Heart left ventricle (tissue), 16 donors: ENCODE measurements at regions not wholly inside any gene's neighbourhood (a gene's known extent, or its start where the extent isn't known, plus 50 kb on each side); places are given as distances from the start of the nearest gene placed in this dataset.
"Not testable (repeated sequence)": the region's sequence is repeated elsewhere in the genome, so short reads cannot be mapped to it uniquely, and the experiment has no call there.

ENCODE experiments used
- ATAC-seq, 4 donors: fragments of 200-7000 bp; cut with Tn5 transposase; one replicate each; pipeline ENCODE4 v1.9.1; 2020 to 2022; ENCODE audit warnings: moderate library complexity in 4 of 4, mild to moderate bottlenecking in 3 of 4, moderate number of reproducible peaks in 1 of 4
- DNase-seq, 5 donors: peaks; one replicate each; pipeline ENCODE4 v3.0.0-alpha.2; 2020
- H3K27ac ChIP-seq, 12 donors: fragments of 200-600 bp; sonication (generic) in 4 of 12; one replicate each; pipeline versions ENCODE4 v1.5.0 to v1.8.0; 2016 to 2022; ENCODE audit warnings: mild to moderate bottlenecking in 2 of 12
- H3K27me3 ChIP-seq, 9 donors: fragments of 200-600 bp; sonication (generic) in 2 of 9; one replicate each; pipeline versions ENCODE4 v1.5.1 to v1.8.0; 2016 to 2022; ENCODE audit warnings: mild to moderate bottlenecking in 3 of 9
- H3K36me3 ChIP-seq, 9 donors: fragments of 200-600 bp; sonication (generic) in 2 of 9; one replicate each; pipeline versions ENCODE4 v1.5.0 to v1.8.0; 2018 to 2022; ENCODE audit warnings: mild to moderate bottlenecking in 2 of 9
- H3K4me1 ChIP-seq, 12 donors: fragments of 200-600 bp; sonication (generic) in 4 of 12; one replicate each; pipeline versions ENCODE4 v1.5.0 to v1.8.0; 2016 to 2022; ENCODE audit warnings: mild to moderate bottlenecking in 3 of 12
- H3K4me3 ChIP-seq, 12 donors: fragments of 200-600 bp; sonication (generic) in 4 of 12; one replicate each; pipeline versions ENCODE4 v1.5.0 to v1.8.0; 2017 to 2022; ENCODE audit warnings: mild to moderate bottlenecking in 9 of 12, moderate library complexity in 4 of 12
- H3K9me3 ChIP-seq, 12 donors: fragments of 200-600 bp; sonication (generic) in 4 of 12; one replicate each; pipeline versions ENCODE4 v1.5.0 to v1.8.0; 2016 to 2022; ENCODE audit warnings: mild to moderate bottlenecking in 1 of 12
- CTCF ChIP-seq, 12 donors: fragments of 200-600 bp; sonication (generic) in 4 of 12; IDR thresholded peaks; one replicate each; pipeline versions ENCODE4 v1.5.0 to v1.8.0; 2018 to 2022; ENCODE audit warnings: antibody characterized with exemption in 12 of 12, mild to moderate bottlenecking in 5 of 12
- POLR2A ChIP-seq, 2 donors: fragments of 450-650 bp; IDR thresholded peaks; one replicate each; pipeline ENCODE4 v1.6.1; 2017; ENCODE audit warnings: antibody characterized with exemption in 2 of 2, mild to moderate bottlenecking in 2 of 2, moderate library complexity in 2 of 2
- WGBS, 4 donors: extraction: QIAGEN DNeasy Blood & Tissue Kit in 2 of 4; methylation state at CpG; one replicate each; pipeline versions ENCODE4 v1.1.5 to v1.1.7; 2013 to 2018; 5-methylcytosine and 5-hydroxymethylcytosine counted together
- intact Hi-C, 10 donors: fragments of 100-400 bp; cut with DNase I; formaldehyde crosslinking; loops; one replicate each; pipeline versions ENCODE4 v1.11.1 to v1.14.2; 2022
- donor health status: ischemic (EF 13 %, LVEDD 7.1; RV severe dilation, severe dysfunction).
- donor health status: healthy with polysubstance abuse.
- donor health status: DM: no; HTN: yes; CAD: no.
- donor health status: DM: no; HTN: no; CAD: no.
- donor health status: ischemic (EF 25% LVEDD 6.9; RV normal size, moderate dysfunction).
- donor health status: ischemic (EF 25% LVEDD 5.7; RV mildly dilated, moderate dysfunction).
- donor health status: healthy.
- donor health status: DM: yes; HTN: yes; CAD: no.
- donor health status: ischemic (EF 35%, LVEDD 5.7; RV mildly dilated, moderate dysfunction).
- donor health status: nonischemic (EF 11% LVEDD 7.7; RV severe dilation, severe dysfunction).
- donor health status: DM: yes; HTN: yes; CAD: no.
- donor health status: PGD.
- donor health status: ischemic (EF 29% LVEDD 5.4; RV normal size, mild dysfunction).
- donor health status: nonischemic (EF 23%, LVEDD 6.1; RV moderate dilation, normal function).

GRCh38 chr3:145471976-145472375 lies 689.0 kb downstream of the PLOD2 start:
- Histone ChIP-seq H3K27me3 (no peaks in the 10 kb centered on the region), H3K4me3 (no peak overlapping the region), H3K27ac (no peak overlapping the region), H3K9me3 (peaks cover 0 to 7% (median 0%) of the 10 kb centered on the region in 12 donors), H3K36me3 (no peaks in the 10 kb centered on the region), H3K4me1 (no peaks in the 10 kb centered on the region)
- TF ChIP-seq CTCF (IDR thresholded peaks at IDR 0.05) (no peak), POLR2A (IDR thresholded peaks at IDR 0.05) (no peak)
- ATAC-seq = no peak
- DNase-seq = no peak
- intact Hi-C loops = loop anchor here in 1 of 10 donors (5.0 kb wide), 1 partner anchor 270 kb away; no protein-coding TSS in a partner anchor
- 83 to 90% (median 85%) methylated on average over 3 of the region's 3 CpGs for WGBS, 4 donors

GRCh38 chr3:145482735-145483134 lies 678.2 kb downstream of the PLOD2 start:
- H3K4me1 ChIP-seq, H3K9me3 ChIP-seq, ATAC-seq, intact Hi-C loops, H3K4me3 ChIP-seq, DNase-seq, H3K27me3 ChIP-seq, H3K36me3 ChIP-seq, H3K27ac ChIP-seq: not testable (repeated sequence)
- 91 to 94% (median 93%) methylated on average over 6 to 17 of the region's 25 CpGs for WGBS, 4 donors

- Histone ChIP-seq H3K27ac (no peak overlapping the region), H3K9me3 (peaks cover 0 to 5% (median 0%) of the 10 kb centered on the region in 12 donors), H3K4me1 (no peaks in the 10 kb centered on the region), H3K4me3 (no peak overlapping the region), H3K27me3 (no peaks in the 10 kb centered on the region), H3K36me3 (no peaks in the 10 kb centered on the region)
- no peak for DNase-seq
- no peak for ATAC-seq
- TF ChIP-seq CTCF (IDR thresholded peaks at IDR 0.05) = no peak
- no peak for TF ChIP-seq POLR2A (IDR thresholded peaks at IDR 0.05)
- intact Hi-C loops = no loop called here
- 78 to 89% (median 82%) methylated on average over 3 of the region's 3 CpGs for WGBS, 4 donors
Observed at GRCh38 chr3:145483992-145484391, 677.0 kb downstream of the PLOD2 start.

- no peak for ATAC-seq
- Histone ChIP-seq H3K27me3 (no peaks in the 10 kb centered on the region), H3K36me3 (no peaks in the 10 kb centered on the region), H3K4me1 (peaks cover 0 to 10% (median 0%) of the 10 kb centered on the region in 12 donors), H3K4me3 (no peak overlapping the region), H3K9me3 (peaks cover 0 to 5% (median 0%) of the 10 kb centered on the region in 12 donors), H3K27ac (no peak overlapping the region)
- no peak for DNase-seq
- no peak for TF ChIP-seq POLR2A (IDR thresholded peaks at IDR 0.05)
- TF ChIP-seq CTCF (IDR thresholded peaks at IDR 0.05) = no peak
- intact Hi-C loops = no loop called here
Observed at GRCh38 chr3:145489011-145489410, 672.0 kb downstream of the PLOD2 start.
